Type B pancreatic cell (in vitro differentiated cells): ENCODE measurements at regions not wholly inside any gene's neighbourhood (a gene's known extent, or its start where the extent isn't known, plus 50 kb on each side); places are given as distances from the start of the nearest gene placed in this dataset.

ENCODE experiments used
- DNase-seq: peaks from one replicate; pipeline ENCODE4 v3.0.0; 2021; ENCODE audit warnings: mixed read lengths; ENCODE audit not compliant: unreplicated experiment; ENCODE audit errors: extremely low spot score
- H3K27ac Mint-ChIP-seq: 2 replicates; pipeline ENCODE4 v1.8.0; 2021; ENCODE audit warnings: mild to moderate bottlenecking, mixed read lengths
- H3K27me3 Mint-ChIP-seq: 2 replicates; pipeline ENCODE4 v1.8.0; 2021; ENCODE audit warnings: mixed read lengths
- H3K36me3 Mint-ChIP-seq: 2 replicates; pipeline ENCODE4 v1.8.0; 2021; ENCODE audit warnings: mixed read lengths
- H3K4me1 Mint-ChIP-seq: one replicate; pipeline ENCODE4 v1.8.0; 2021; ENCODE audit warnings: mixed read lengths; ENCODE audit not compliant: unreplicated experiment
- H3K4me3 Mint-ChIP-seq: 2 replicates; pipeline ENCODE4 v1.8.0; 2021; ENCODE audit warnings: mild to moderate bottlenecking, mixed read lengths
- H3K9me3 Mint-ChIP-seq: 2 replicates; pipeline ENCODE4 v1.8.0; 2021; ENCODE audit warnings: mixed read lengths
- CTCF ChIP-seq: fragments of 200-600 bp; sonication (generic); conservative IDR thresholded peaks from 2 replicates; pipeline ENCODE4 v1.5.0; 2021; ENCODE audit warnings: antibody characterized with exemption, mild to moderate bottlenecking

DNA sequence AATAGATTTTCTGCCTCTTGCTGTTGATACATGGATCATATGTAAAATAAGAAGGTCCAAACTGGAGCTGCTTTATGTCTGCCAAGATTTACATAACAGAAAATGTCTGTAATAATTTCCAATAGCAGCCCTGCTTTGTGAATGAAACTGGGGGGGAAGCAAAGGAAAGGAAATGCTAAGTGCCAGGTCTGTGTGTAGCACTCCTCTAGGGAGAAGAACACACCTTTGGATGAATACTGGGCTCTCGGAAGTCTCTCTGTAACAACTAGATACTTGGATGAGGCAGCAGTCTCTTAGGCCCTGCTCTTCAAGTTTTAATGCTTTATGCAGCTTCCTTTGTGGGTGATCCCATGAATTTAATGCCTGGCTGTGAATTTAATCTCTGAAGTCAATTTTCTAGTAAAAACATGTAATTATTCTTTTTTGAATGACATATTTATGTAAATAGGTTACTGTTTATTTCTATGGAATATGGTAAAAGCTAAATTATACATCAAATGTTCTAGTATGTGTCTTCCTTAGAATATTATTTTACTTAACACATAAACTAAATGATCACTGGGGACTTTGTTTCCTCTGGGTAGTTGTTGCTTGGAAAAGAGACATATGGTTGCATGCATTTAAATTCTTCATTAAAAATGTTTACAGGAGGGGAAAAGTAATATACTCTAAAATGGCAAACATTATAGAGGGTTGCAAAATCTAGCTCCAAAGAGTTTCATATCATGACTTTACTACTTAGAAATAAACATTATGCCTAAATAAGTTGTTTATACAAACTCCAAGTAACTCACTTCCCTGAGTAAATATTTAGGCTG lies 336.6 kb upstream of the CWC22 start:
- Mint-ChIP-seq H3K4me3 (no peak overlapping the region), H3K9me3 (no peaks in the 10 kb centered on the region), H3K27me3 (no peaks in the 10 kb centered on the region), H3K36me3 (no peaks in the 10 kb centered on the region), H3K4me1 (no peaks in the 10 kb centered on the region), H3K27ac (no peak overlapping the region)
- DNase-seq, result no peak
- TF ChIP-seq CTCF, result no peak

DNA sequence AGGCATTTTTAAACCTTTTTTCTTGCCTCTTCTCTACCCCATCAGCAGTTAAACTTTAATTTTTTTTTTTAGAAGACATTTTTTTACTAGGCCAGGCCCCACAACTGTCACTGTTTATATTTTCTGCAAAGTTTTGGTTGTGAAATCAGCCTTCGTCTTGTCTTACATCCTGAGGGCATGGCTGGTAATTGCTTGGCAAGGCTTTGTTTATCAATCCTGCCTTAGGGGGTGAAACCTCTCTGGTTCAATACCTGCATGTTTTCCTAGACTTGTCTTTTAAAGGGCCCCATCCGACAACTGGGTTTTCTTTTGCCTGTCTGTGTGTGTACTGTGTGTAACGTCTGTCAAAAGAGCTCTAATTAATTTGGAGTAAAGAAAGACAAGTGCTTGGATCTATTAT lies 330.0 kb upstream of the CWC22 start:
- H3K27ac Mint-ChIP-seq, result no peak overlapping the region
- H3K9me3 Mint-ChIP-seq, result peaks cover 9% of the 10 kb centered on the region
- no peak for TF ChIP-seq CTCF
- no peaks in the 10 kb centered on the region for H3K36me3 Mint-ChIP-seq
- no peaks in the 10 kb centered on the region for H3K4me1 Mint-ChIP-seq
- no peak overlapping the region for H3K4me3 Mint-ChIP-seq
- DNase-seq, result no peak
- H3K27me3 Mint-ChIP-seq, result no peaks in the 10 kb centered on the region

DNA sequence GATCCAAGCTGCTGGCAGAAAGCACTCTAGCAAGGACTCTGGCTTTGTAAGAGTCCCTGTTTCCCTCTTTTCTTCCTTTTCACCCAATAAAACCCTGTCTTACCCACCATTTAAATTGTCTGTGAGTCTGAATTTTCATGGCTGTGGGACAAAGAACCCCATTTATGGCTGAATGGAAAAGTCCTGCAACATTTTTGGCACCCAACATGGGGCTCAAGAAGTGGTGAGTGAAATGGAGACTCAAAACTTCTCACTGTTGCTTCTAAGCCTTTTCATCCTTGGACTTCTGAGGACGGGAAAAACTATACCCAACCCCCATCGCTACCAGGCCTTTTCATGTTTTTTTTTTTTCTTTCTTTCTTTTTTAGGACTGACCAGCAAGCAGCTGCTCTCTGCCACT lies 329.5 kb upstream of the CWC22 start:
- H3K4me3 Mint-ChIP-seq, result no peak overlapping the region
- no peak for DNase-seq
- H3K36me3 Mint-ChIP-seq, result no peaks in the 10 kb centered on the region

GRCh38 chr2:180334514-180334913 lies 327.4 kb upstream of the CWC22 start:
- H3K27ac Mint-ChIP-seq, result no peak overlapping the region
- no peaks in the 10 kb centered on the region for H3K27me3 Mint-ChIP-seq
- no peak for DNase-seq
- no peaks in the 10 kb centered on the region for H3K4me1 Mint-ChIP-seq
- peaks cover 9% of the 10 kb centered on the region for H3K9me3 Mint-ChIP-seq
- no peak overlapping the region for H3K4me3 Mint-ChIP-seq
- no peak for TF ChIP-seq CTCF
- no peaks in the 10 kb centered on the region for H3K36me3 Mint-ChIP-seq

More for the DNA sequence above, 329.5 kb upstream of the CWC22 start:
- Mint-ChIP-seq H3K27ac (no peak overlapping the region), H3K4me1 (no peaks in the 10 kb centered on the region), H3K9me3 (peaks cover 9% of the 10 kb centered on the region), H3K27me3 (no peaks in the 10 kb centered on the region)
- TF ChIP-seq CTCF, result no peak

- H3K27ac Mint-ChIP-seq, result no peak overlapping the region
- no peaks in the 10 kb centered on the region for H3K9me3 Mint-ChIP-seq
- DNase-seq, result no peak
- H3K4me3 Mint-ChIP-seq, result no peak overlapping the region
- H3K36me3 Mint-ChIP-seq, result no peaks in the 10 kb centered on the region
- H3K4me1 Mint-ChIP-seq, result no peaks in the 10 kb centered on the region
- no peak for TF ChIP-seq CTCF
- no peaks in the 10 kb centered on the region for H3K27me3 Mint-ChIP-seq
Measured at GRCh38 chr2:180328795-180329422, 321.8 kb upstream of the CWC22 start.
